H1 (cell line): ENCODE measurements at regions not wholly inside any gene's neighbourhood (a gene's known extent, or its start where the extent isn't known, plus 50 kb on each side); places are given as distances from the start of the nearest gene placed in this dataset.
A peak's percentile ranks its signal among the peaks of the same experiment; 100 is the strongest.

ENCODE experiments used
- CTCF ChIA-PET: fragments of 300-600 bp; sonication (Branson Sonifier 250); formaldehyde crosslinking; loops from one replicate; lab custom pipeline; 2021; ENCODE audit not compliant: partially characterized antibody; lab: Charles Lee
- POLR2A ChIA-PET: fragments of 300-600 bp; sonication (Branson Sonifier 250); formaldehyde crosslinking; loops from one replicate; lab custom pipeline; 2021; ENCODE audit warnings: inconsistent platforms; ENCODE audit not compliant: partially characterized antibody; lab: Charles Lee
- DNase-seq, 2 experiments: peaks; one replicate each; pipeline versions ENCODE4 v3.0.0 to v3.0.0-alpha.2; 2010 to 2022; ENCODE audit warnings: low spot score in 2 of 2, low read depth in 1 of 2, mixed read lengths in 1 of 2
- FAIRE-seq: peaks from 2 replicates; lab custom pipeline; 2011; peaks lifted over from hg19 to GRCh38; lab: Jason Lieb, UNC
- H2AFZ ChIP-seq: 2 replicates; pipeline ENCODE4 v1.8.1; 2012; ENCODE audit warnings: low read length, inconsistent platforms
- H2AK5ac ChIP-seq: 2 replicates; pipeline ENCODE4 v1.6.1; 2013; ENCODE audit warnings: low read depth, low read length
- H2BK120ac ChIP-seq: replicated peaks from 2 replicates; pipeline ENCODE3; 2013; ENCODE audit warnings: low read depth, low read length, inconsistent platforms
- H2BK12ac ChIP-seq: 2 replicates; pipeline ENCODE4 v1.6.1; 2013; ENCODE audit warnings: low read depth, low read length
- H2BK15ac ChIP-seq: 2 replicates; pipeline ENCODE4 v1.6.1; 2013; ENCODE audit warnings: low read length
- H2BK20ac ChIP-seq: 2 replicates; pipeline ENCODE4 v1.6.1; 2013; ENCODE audit warnings: low read length
- H2BK5ac ChIP-seq: 2 replicates; pipeline ENCODE4 v1.6.1; 2013; ENCODE audit warnings: low read depth, low read length
- H3K14ac ChIP-seq: 2 replicates; pipeline ENCODE4 v1.6.1; 2013; ENCODE audit warnings: inconsistent platforms; ENCODE audit not compliant: insufficient read length
- H3K18ac ChIP-seq: 2 replicates; pipeline ENCODE4 v1.6.1; 2013; ENCODE audit warnings: low read length; ENCODE audit errors: extremely low read depth
- H3K23ac ChIP-seq: 2 replicates; pipeline ENCODE4 v1.6.1; 2013; ENCODE audit warnings: inconsistent platforms; ENCODE audit not compliant: insufficient read length
- H3K23me2 ChIP-seq: 2 replicates; pipeline ENCODE4 v1.6.1; 2013; ENCODE audit warnings: low read depth, low read length
- H3K27ac ChIP-seq: 2 replicates; pipeline ENCODE4 v1.6.1; 2011; ENCODE audit warnings: low read depth, low read length, inconsistent platforms
- H3K27me3 ChIP-seq, 4 experiments: replicated peaks in 1 of 4; 1 replicate in 1 of 4; 2 replicates in 3 of 4; pipeline versions ENCODE4 v1.6.1 to v1.8.1; 2011 to 2013; ENCODE audit warnings: low read length in 3 of 4, mild to moderate bottlenecking in 3 of 4, inconsistent platforms in 2 of 4, mixed read lengths in 2 of 4, moderate library complexity in 1 of 4; ENCODE audit not compliant: control insufficient read depth in 3 of 4, insufficient read depth in 3 of 4; ENCODE audit errors: extremely low read depth in 1 of 4
- H3K36me3 ChIP-seq, 4 experiments: 2 replicates each; pipeline versions ENCODE4 v1.6.1 to v1.8.1; 2011 to 2013; ENCODE audit warnings: mild to moderate bottlenecking in 4 of 4, low read length in 3 of 4, moderate library complexity in 2 of 4, control low read depth in 1 of 4, inconsistent platforms in 1 of 4; ENCODE audit not compliant: insufficient read depth in 4 of 4, control insufficient read depth in 2 of 4
- H3K4ac ChIP-seq: replicated peaks from 2 replicates; pipeline ENCODE3; 2013; ENCODE audit warnings: low read length, low read depth, mixed read lengths, inconsistent platforms; ENCODE audit not compliant: insufficient read length
- H3K4me1 ChIP-seq, 4 experiments: replicated peaks in 1 of 4; 1 replicate in 1 of 4; 2 replicates in 3 of 4; pipeline versions ENCODE4 v1.6.1 to v1.8.1; 2011 to 2013; ENCODE audit warnings: low read length in 3 of 4, inconsistent platforms in 2 of 4, mixed read lengths in 1 of 4; ENCODE audit not compliant: insufficient read depth in 4 of 4, control insufficient read depth in 3 of 4
- H3K4me2 ChIP-seq, 2 experiments: 2 replicates each; pipeline versions ENCODE4 v1.6.1 to v1.8.1; 2011 to 2013; ENCODE audit warnings: low read depth in 2 of 2, low read length in 2 of 2, control low read depth in 1 of 2, inconsistent platforms in 1 of 2, mild to moderate bottlenecking in 1 of 2; ENCODE audit not compliant: insufficient read depth in 1 of 2
- H3K4me3 ChIP-seq, 4 experiments: fragments of 200-600, 300-600 bp in 1 of 4; sonication (generic), shearing (Covaris generic), sonication (Bioruptor Twin) in 1 of 4; 2 replicates each; pipeline versions ENCODE4 v1.5.1 to v1.8.1; 2011 to 2016; ENCODE audit warnings: low read length in 4 of 4, low read depth in 3 of 4, control low read depth in 2 of 4, inconsistent platforms in 2 of 4, mild to moderate bottlenecking in 2 of 4, mixed read lengths in 1 of 4, moderate library complexity in 1 of 4; ENCODE audit not compliant: insufficient read depth in 2 of 4; ENCODE audit errors: extremely low read depth in 1 of 4
- H3K56ac ChIP-seq: replicated peaks from 2 replicates; pipeline ENCODE3; 2013; ENCODE audit warnings: low read depth, mild to moderate bottlenecking, mixed read lengths, low read length, inconsistent platforms; ENCODE audit not compliant: insufficient read length
- H3K79me1 ChIP-seq: 2 replicates; pipeline ENCODE4 v1.6.1; 2013; ENCODE audit warnings: low read depth, low read length, control low read depth
- H3K79me2 ChIP-seq, 2 experiments: 2 replicates each; pipeline versions ENCODE4 v1.6.1 to v1.8.1; 2012 to 2013; ENCODE audit warnings: low read length in 2 of 2, mild to moderate bottlenecking in 2 of 2, inconsistent platforms in 1 of 2; ENCODE audit not compliant: insufficient read depth in 2 of 2, control insufficient read depth in 1 of 2
- H3K9ac ChIP-seq, 4 experiments: replicated peaks in 1 of 4; 1 replicate in 1 of 4; 2 replicates in 3 of 4; pipeline versions ENCODE4 v1.6.1 to v1.8.1; 2011 to 2013; ENCODE audit warnings: low read depth in 3 of 4, low read length in 3 of 4, control low read depth in 2 of 4, mild to moderate bottlenecking in 2 of 4, moderate library complexity in 2 of 4, inconsistent platforms in 1 of 4; ENCODE audit errors: extremely low read depth in 1 of 4
- H3K9me3 ChIP-seq, 2 experiments: 2 replicates each; pipeline versions ENCODE4 v1.6.1 to v1.8.1; 2012 to 2013; ENCODE audit warnings: mild to moderate bottlenecking in 2 of 2, moderate library complexity in 2 of 2, control low read depth in 1 of 2, inconsistent platforms in 1 of 2, low read depth in 1 of 2, low read length in 1 of 2, mixed read lengths in 1 of 2; ENCODE audit not compliant: insufficient read depth in 2 of 2
- H4K20me1 ChIP-seq, 2 experiments: replicated peaks in 1 of 2; 2 replicates each; pipeline versions ENCODE3 to v1.8.1; 2011 to 2013; ENCODE audit warnings: inconsistent platforms in 2 of 2, low read length in 2 of 2, mild to moderate bottlenecking in 1 of 2; ENCODE audit not compliant: insufficient read depth in 2 of 2, control insufficient read depth in 1 of 2
- H4K5ac ChIP-seq: 2 replicates; pipeline ENCODE4 v1.6.1; 2013; ENCODE audit warnings: low read length, low read depth, mixed read lengths, inconsistent platforms; ENCODE audit not compliant: insufficient read length
- H4K8ac ChIP-seq: 2 replicates; pipeline ENCODE4 v1.8.0; 2013; ENCODE audit warnings: mild to moderate bottlenecking, moderate library complexity, low read length, inconsistent platforms; ENCODE audit not compliant: insufficient read depth; ENCODE audit errors: extremely low read depth
- H4K91ac ChIP-seq: replicated peaks from 2 replicates; pipeline ENCODE3; 2013; ENCODE audit warnings: low read length, mixed read lengths, inconsistent platforms; ENCODE audit not compliant: insufficient read length
- BCL11A ChIP-seq, 2 experiments: IDR thresholded peaks; one replicate each; pipeline ENCODE4 v1.6.1; 2011; ENCODE audit warnings: low read depth in 2 of 2, low read length in 2 of 2, mild to moderate bottlenecking in 2 of 2
- CBX8 ChIP-seq: fragments of 300-800, 300-1000 bp; sonication (generic); IDR thresholded peaks from 2 replicates; pipeline ENCODE4 v1.7.1; 2016; ENCODE audit warnings: low read depth, low read length, borderline replicate concordance
- CEBPB ChIP-seq: IDR thresholded peaks from 2 replicates; pipeline ENCODE4 v1.6.1; 2012; ENCODE audit warnings: low read depth, low read length
- CHD1 ChIP-seq: IDR thresholded peaks from 2 replicates; pipeline ENCODE4 v1.6.1; 2012; ENCODE audit warnings: low read depth, low read length, improper control_type of control experiment
- CTBP2 ChIP-seq: IDR thresholded peaks from 2 replicates; pipeline ENCODE4 v1.7.0; 2011; ENCODE audit warnings: borderline replicate concordance, mild to moderate bottlenecking, moderate library complexity, mixed read lengths, low read length; ENCODE audit not compliant: insufficient read depth, insufficient read length
- EGR1 ChIP-seq: IDR thresholded peaks from 2 replicates; pipeline ENCODE4 v1.6.1; 2011; ENCODE audit warnings: low read depth, low read length, borderline replicate concordance
- FOSL1 ChIP-seq: IDR thresholded peaks from 2 replicates; pipeline ENCODE4 v1.6.1; 2011; ENCODE audit warnings: mild to moderate bottlenecking, low read depth, low read length, moderate library complexity; ENCODE audit not compliant: insufficient read depth
- SIRT6 ChIP-seq: IDR thresholded peaks from one replicate; pipeline ENCODE4 v1.7.1; 2012; ENCODE audit warnings: low read length, inconsistent platforms
- ZNF274 ChIP-seq: IDR thresholded peaks from 2 replicates; pipeline ENCODE4 v1.7.0; 2012; ENCODE audit warnings: low read length, borderline replicate concordance; ENCODE audit errors: extremely low read depth
- WGBS, 2 experiments: shearing (Covaris generic) in 1 of 2; methylation state at CpG; one replicate each; pipeline versions ENCODE4 v1.1.6 to v1.1.7; 2013 to 2015; ENCODE audit warnings: low lambda C conversion rate in 2 of 2, mixed read lengths in 2 of 2, inconsistent platforms in 1 of 2, low coverage in 1 of 2, missing lambda C conversion rate in 1 of 2; ENCODE audit not compliant: insufficient replicate concordance in 2 of 2, insufficient coverage in 1 of 2, insufficient read length in 1 of 2; ENCODE audit errors: extremely low coverage in 1 of 2, missing lambda C conversion rate in 1 of 2; 5-methylcytosine and 5-hydroxymethylcytosine counted together
- TF ChIP-seq, protein P1 (sequence below), 3 experiments: IDR thresholded peaks; 1 replicate in 2 of 3; 2 replicates in 1 of 3; pipeline versions ENCODE4 v1.5.1 to v1.6.1; 2011; ENCODE audit warnings: low read length in 3 of 3, mild to moderate bottlenecking in 3 of 3, inconsistent platforms in 2 of 3, low read depth in 1 of 3, moderate library complexity in 1 of 3; ENCODE audit not compliant: insufficient read depth in 1 of 3; ENCODE audit errors: control extremely low read depth in 1 of 3

DNA sequence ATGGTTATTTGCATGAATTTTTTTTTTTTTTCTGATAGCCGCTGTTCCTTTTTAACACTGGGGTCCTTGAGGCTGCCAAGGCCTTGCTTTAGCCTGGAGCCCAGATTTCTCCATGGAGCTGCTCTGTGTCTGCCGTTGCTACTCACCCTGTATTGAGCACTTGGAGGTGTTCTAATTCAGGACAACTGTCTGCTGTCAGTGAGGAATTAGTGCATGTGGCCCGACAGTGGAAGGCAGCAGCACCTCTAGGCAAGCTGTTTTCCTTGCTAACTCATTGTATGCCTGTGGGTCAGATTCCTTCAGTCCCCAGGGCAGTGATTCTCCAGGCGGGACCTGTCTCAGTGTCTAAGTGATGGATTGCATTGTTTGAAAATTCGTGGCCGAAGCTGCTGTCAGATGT is 147.7 kb upstream of the DPP10 start:
- H3K27ac ChIP-seq, result no peak overlapping the region
- H4K91ac ChIP-seq, result no peak overlapping the region
- no peaks in the 10 kb centered on the region for H3K9me3 ChIP-seq
- H4K20me1 ChIP-seq, result no peaks in the 10 kb centered on the region
- no peak overlapping the region for H4K5ac ChIP-seq
- peaks cover 0 to 10% (median 8%) of the 10 kb centered on the region in 4 experiments; a peak in 6 of 7 replicates for H3K4me1 ChIP-seq
- no peak overlapping the region for H4K8ac ChIP-seq
- 0 out of 4 replicates have a peak overlapping the region, but pooled peaks of 1 of the 2 experiments have one; percentile 27 for H3K4me2 ChIP-seq
- no peaks in the 10 kb centered on the region for H3K27me3 ChIP-seq
- H3K14ac ChIP-seq, result no peak overlapping the region
- ChIA-PET POLR2A (interaction anchor here (0.6 kb wide), 1 partner anchor 84 kb away, joined by 3 read pairs; no protein-coding TSS in a partner anchor), CTCF (no interaction called here)
- 0 out of 2 replicates have a peak overlapping the region, but pooled peaks have one; percentile 65 for H3K18ac ChIP-seq
- no peak overlapping the region for H2BK15ac ChIP-seq
- H2BK20ac ChIP-seq, result no peak overlapping the region
- FAIRE-seq, result no peak
- WGBS, 2 experiments, result 78% methylated on average over 6 of the region's 6 CpGs; no CpG with 5 or more reads in 1 of the 2 experiments
- no peak overlapping the region for H2BK120ac ChIP-seq
- H3K4ac ChIP-seq, result no peak overlapping the region
- DNase-seq, result no peak
- H3K23ac ChIP-seq, result no peak overlapping the region
- H3K9ac ChIP-seq, result no peak overlapping the region
- no peak overlapping the region for H3K4me3 ChIP-seq
- H3K36me3 ChIP-seq, result no peaks in the 10 kb centered on the region
- H3K23me2 ChIP-seq, result no peaks in the 10 kb centered on the region
- H3K79me1 ChIP-seq, result no peaks in the 10 kb centered on the region
- H2BK12ac ChIP-seq, result 0 out of 2 replicates have a peak overlapping the region, but pooled peaks have one; percentile 33
- H2BK5ac ChIP-seq, result peak overlapping the region; percentile 50; the same call in 1 of the 2 replicates
- no peaks in the 10 kb centered on the region for H3K79me2 ChIP-seq
- no peak overlapping the region for H3K56ac ChIP-seq
- no peak overlapping the region for H2AK5ac ChIP-seq
- no peak overlapping the region for H2AFZ ChIP-seq
- no peak for TF ChIP-seq BCL11A (IDR thresholded peaks at IDR 0.05; ENCODE audit: low read depth in 2 of 2, low read length in 2 of 2)
- TF ChIP-seq FOSL1, result no peak
- no peak for TF ChIP-seq EGR1
- TF ChIP-seq ZNF274, result no peak
- TF ChIP-seq, protein P1, sequence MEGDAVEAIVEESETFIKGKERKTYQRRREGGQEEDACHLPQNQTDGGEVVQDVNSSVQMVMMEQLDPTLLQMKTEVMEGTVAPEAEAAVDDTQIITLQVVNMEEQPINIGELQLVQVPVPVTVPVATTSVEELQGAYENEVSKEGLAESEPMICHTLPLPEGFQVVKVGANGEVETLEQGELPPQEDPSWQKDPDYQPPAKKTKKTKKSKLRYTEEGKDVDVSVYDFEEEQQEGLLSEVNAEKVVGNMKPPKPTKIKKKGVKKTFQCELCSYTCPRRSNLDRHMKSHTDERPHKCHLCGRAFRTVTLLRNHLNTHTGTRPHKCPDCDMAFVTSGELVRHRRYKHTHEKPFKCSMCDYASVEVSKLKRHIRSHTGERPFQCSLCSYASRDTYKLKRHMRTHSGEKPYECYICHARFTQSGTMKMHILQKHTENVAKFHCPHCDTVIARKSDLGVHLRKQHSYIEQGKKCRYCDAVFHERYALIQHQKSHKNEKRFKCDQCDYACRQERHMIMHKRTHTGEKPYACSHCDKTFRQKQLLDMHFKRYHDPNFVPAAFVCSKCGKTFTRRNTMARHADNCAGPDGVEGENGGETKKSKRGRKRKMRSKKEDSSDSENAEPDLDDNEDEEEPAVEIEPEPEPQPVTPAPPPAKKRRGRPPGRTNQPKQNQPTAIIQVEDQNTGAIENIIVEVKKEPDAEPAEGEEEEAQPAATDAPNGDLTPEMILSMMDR (IDR thresholded peaks at IDR 0.05; ENCODE audit: control extremely low read depth in 1 of 3, insufficient read depth in 1 of 3, low read depth in 1 of 3, low read length in 3 of 3), result no peak
- no peak for TF ChIP-seq CTBP2
- no peak for TF ChIP-seq CHD1
- TF ChIP-seq CEBPB, result no peak
- TF ChIP-seq CBX8, result no peak
- TF ChIP-seq SIRT6, result no peak
